ENCODE measurements at regions not wholly inside any gene's neighbourhood (a gene's known extent, or its start where the extent isn't known, plus 50 kb on each side); places are given as distances from the start of the nearest gene placed in this dataset.

GRCh38 chr2:14194233-14194632 is 438.3 kb upstream of the LRATD1 start:
- TF ChIP-seq SP1 (IDR thresholded peaks at IDR 0.05) = no peak
- no peak for TF ChIP-seq CTBP1 (IDR thresholded peaks at IDR 0.05; ENCODE audit: borderline replicate concordance)
- TF ChIP-seq TARDBP (IDR thresholded peaks at IDR 0.05) = no peak
- TF ChIP-seq, protein P1, sequence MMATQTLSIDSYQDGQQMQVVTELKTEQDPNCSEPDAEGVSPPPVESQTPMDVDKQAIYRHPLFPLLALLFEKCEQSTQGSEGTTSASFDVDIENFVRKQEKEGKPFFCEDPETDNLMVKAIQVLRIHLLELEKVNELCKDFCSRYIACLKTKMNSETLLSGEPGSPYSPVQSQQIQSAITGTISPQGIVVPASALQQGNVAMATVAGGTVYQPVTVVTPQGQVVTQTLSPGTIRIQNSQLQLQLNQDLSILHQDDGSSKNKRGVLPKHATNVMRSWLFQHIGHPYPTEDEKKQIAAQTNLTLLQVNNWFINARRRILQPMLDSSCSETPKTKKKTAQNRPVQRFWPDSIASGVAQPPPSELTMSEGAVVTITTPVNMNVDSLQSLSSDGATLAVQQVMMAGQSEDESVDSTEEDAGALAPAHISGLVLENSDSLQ (IDR thresholded peaks at IDR 0.05) = no peak
- no peak for TF ChIP-seq FOXK2 (IDR thresholded peaks at IDR 0.05)
- TF ChIP-seq ELF4 (IDR thresholded peaks at IDR 0.05) = no peak
- TF ChIP-seq FOXA1 (IDR thresholded peaks at IDR 0.05) = no peak
- TF ChIP-seq FOXM1 (IDR thresholded peaks at IDR 0.05; ENCODE audit: borderline replicate concordance) = no peak
- no peak for TF ChIP-seq NFRKB (IDR thresholded peaks at IDR 0.05)
- no peak for TF ChIP-seq HDGF (IDR thresholded peaks at IDR 0.05; ENCODE audit: borderline replicate concordance)
- TF ChIP-seq ZNF384 (IDR thresholded peaks at IDR 0.05) = no peak
- no peak for TF ChIP-seq SUZ12 (IDR thresholded peaks at IDR 0.05)
- TF ChIP-seq L3MBTL2 (conservative IDR thresholded peaks at IDR 0.05) = no peak

All from HEK293T (cell line).